WTC11 (cell line): ENCODE measurements at regions not wholly inside any gene's neighbourhood (a gene's known extent, or its start where the extent isn't known, plus 50 kb on each side); places are given as distances from the start of the nearest gene placed in this dataset.

Experiments
- ATAC-seq: fragments of 200-7000 bp; cut with Tn5 transposase; 2 replicates; pipeline ENCODE4 v1.10.0; 2021; ENCODE audit warnings: mild to moderate bottlenecking, moderate library complexity
- CTCF ChIA-PET: fragments of 300-600 bp; sonication (Branson Sonifier 250); formaldehyde crosslinking; loops from one replicate; lab custom pipeline; 2021; ENCODE audit warnings: antibody characterized with exemption; lab: Charles Lee
- POLR2A ChIA-PET: fragments of 350-600 bp; sonication (Branson Sonifier 250); formaldehyde crosslinking; loops from one replicate; lab custom pipeline; 2021; ENCODE audit warnings: antibody characterized with exemption; lab: Charles Lee
- DNase-seq: peaks from one replicate; pipeline ENCODE4 v3.0.0; 2021; ENCODE audit warnings: low spot score
- H3K27ac Mint-ChIP-seq: 2 replicates; pipeline ENCODE4 v1.8.0; 2021; ENCODE audit warnings: mixed read lengths
- H3K27me3 Mint-ChIP-seq: 2 replicates; pipeline ENCODE4 v1.8.0; 2021; ENCODE audit warnings: low read depth, mild to moderate bottlenecking, moderate library complexity, mixed read lengths
- H3K36me3 Mint-ChIP-seq: 2 replicates; pipeline ENCODE4 v1.8.0; 2021; ENCODE audit warnings: mixed read lengths
- H3K4me1 Mint-ChIP-seq: 2 replicates; pipeline ENCODE4 v1.8.0; 2022; ENCODE audit warnings: mixed read lengths
- H3K4me3 Mint-ChIP-seq: 2 replicates; pipeline ENCODE4 v1.8.0; 2021; ENCODE audit warnings: mild to moderate bottlenecking, moderate library complexity, mixed read lengths
- H3K9me3 Mint-ChIP-seq: 2 replicates; pipeline ENCODE4 v1.8.0; 2021; ENCODE audit warnings: mixed read lengths
- ATF2 ChIP-seq: sonication (generic); formaldehyde crosslinking; IDR thresholded peaks from 2 replicates; pipeline ENCODE4 v1.8.1; 2022; ENCODE audit warnings: low read depth, missing genetic modification reagents, borderline replicate concordance
- CBFB ChIP-seq: sonication (generic); formaldehyde crosslinking; IDR thresholded peaks from 2 replicates; pipeline ENCODE4 v1.8.1; 2022; ENCODE audit warnings: mild to moderate bottlenecking, low read depth, missing genetic modification reagents
- ERG ChIP-seq: fragments of 250-450 bp; sonication (Bioruptor Pico); IDR thresholded peaks from 2 replicates; pipeline ENCODE4 v1.8.0; 2021; ENCODE audit warnings: mild to moderate bottlenecking
- FOXJ3 ChIP-seq: sonication (generic); formaldehyde crosslinking; IDR thresholded peaks from 2 replicates; pipeline ENCODE4 v1.9.0; 2021; ENCODE audit warnings: missing genetic modification reagents, mild to moderate bottlenecking, borderline replicate concordance
- FOXP1 ChIP-seq: sonication (generic); formaldehyde crosslinking; IDR thresholded peaks from 2 replicates; pipeline ENCODE4 v1.8.0; 2022; ENCODE audit warnings: missing genetic modification reagents, mild to moderate bottlenecking, moderate library complexity, borderline replicate concordance
- GRHL2 ChIP-seq: fragments of 250-450 bp; sonication (Bioruptor Pico); IDR thresholded peaks from 2 replicates; pipeline ENCODE4 v1.8.0; 2022; ENCODE audit warnings: mild to moderate bottlenecking, moderate library complexity; ENCODE audit not compliant: insufficient replicate concordance, severe bottlenecking
- IRF2 ChIP-seq: sonication (generic); formaldehyde crosslinking; IDR thresholded peaks from 2 replicates; pipeline ENCODE4 v1.8.0; 2022; ENCODE audit warnings: low read depth, missing genetic modification reagents, borderline replicate concordance
- JAZF1 ChIP-seq: fragments of 250-450 bp; sonication (Bioruptor Pico); IDR thresholded peaks from 2 replicates; pipeline ENCODE4 v1.9.0; 2021; ENCODE audit warnings: moderate library complexity, mild to moderate bottlenecking, inconsistent platforms
- MYBL2 ChIP-seq: sonication (generic); formaldehyde crosslinking; IDR thresholded peaks from 2 replicates; pipeline ENCODE4 v1.8.1; 2023; ENCODE audit warnings: mild to moderate bottlenecking, moderate library complexity, missing genetic modification reagents
- PRRX2 ChIP-seq: fragments of 250-450 bp; sonication (Bioruptor Pico); IDR thresholded peaks from 2 replicates; pipeline ENCODE4 v1.8.0; 2021; ENCODE audit warnings: mild to moderate bottlenecking
- RELA ChIP-seq: sonication (generic); formaldehyde crosslinking; IDR thresholded peaks from 2 replicates; pipeline ENCODE4 v1.8.1; 2022; ENCODE audit warnings: missing genetic modification reagents, mild to moderate bottlenecking, borderline replicate concordance
- SMAD4 ChIP-seq: sonication (generic); formaldehyde crosslinking; IDR thresholded peaks from 2 replicates; pipeline ENCODE4 v1.8.0; 2022; ENCODE audit warnings: mild to moderate bottlenecking, missing genetic modification reagents
- TEAD4 ChIP-seq: sonication (generic); formaldehyde crosslinking; IDR thresholded peaks from 2 replicates; pipeline ENCODE4 v1.8.0; 2022; ENCODE audit warnings: mild to moderate bottlenecking, missing genetic modification reagents
- USF1 ChIP-seq: sonication (generic); formaldehyde crosslinking; IDR thresholded peaks from 2 replicates; pipeline ENCODE4 v1.8.0; 2022; ENCODE audit warnings: mild to moderate bottlenecking, missing genetic modification reagents
- ZMAT4 ChIP-seq: fragments of 250-450 bp; sonication (Bioruptor Pico); IDR thresholded peaks from 2 replicates; pipeline ENCODE4 v1.9.0; 2021; ENCODE audit warnings: mild to moderate bottlenecking
- ZNF219 ChIP-seq: sonication (generic); formaldehyde crosslinking; IDR thresholded peaks from 2 replicates; pipeline ENCODE4 v1.8.0; 2023; ENCODE audit warnings: missing genetic modification reagents, mild to moderate bottlenecking, borderline replicate concordance
- ZNF263 ChIP-seq: sonication (generic); formaldehyde crosslinking; IDR thresholded peaks from 2 replicates; pipeline ENCODE4 v1.8.1; 2022; ENCODE audit warnings: low read depth, mild to moderate bottlenecking, moderate library complexity, missing genetic modification reagents
- ZNF512 ChIP-seq: sonication (generic); formaldehyde crosslinking; IDR thresholded peaks from 2 replicates; pipeline ENCODE4 v1.8.1; 2022; ENCODE audit warnings: missing genetic modification reagents, borderline replicate concordance
- ZNF671 ChIP-seq: fragments of 250-450 bp; sonication (Bioruptor Pico); IDR thresholded peaks from 2 replicates; pipeline ENCODE4 v1.8.0; 2021; ENCODE audit warnings: mild to moderate bottlenecking

- H3K27me3 Mint-ChIP-seq: no peaks in the 10 kb centered on the region
- ATAC-seq: no peak; the same call in 1 of the 2 replicates
- ChIA-PET CTCF (interaction anchor here (0.9 to 1.1 kb wide), 2 partner anchors 63 to 546 kb away, joined by 3 to 4 read pairs; no protein-coding TSS in a partner anchor), POLR2A (no interaction called here)
- H3K4me1 Mint-ChIP-seq: peaks cover 38% of the 10 kb centered on the region
- no peak overlapping the region for H3K4me3 Mint-ChIP-seq
- DNase-seq: no peak
- no peak overlapping the region for H3K27ac Mint-ChIP-seq
- H3K9me3 Mint-ChIP-seq: no peaks in the 10 kb centered on the region
- H3K36me3 Mint-ChIP-seq: no peaks in the 10 kb centered on the region
- no peak for TF ChIP-seq ATF2
- no peak for TF ChIP-seq RELA (CRISPR knock-in tag)
- TF ChIP-seq ERG (CRISPR knock-in tag): no peak
- no peak for TF ChIP-seq ZNF512
- no peak for TF ChIP-seq CBFB (CRISPR knock-in tag)
- TF ChIP-seq ZNF263 (CRISPR knock-in tag): no peak
- TF ChIP-seq SMAD4 (CRISPR knock-in tag): no peak
- no peak for TF ChIP-seq GRHL2 (CRISPR knock-in tag)
- TF ChIP-seq ZNF671: no peak
- no peak for TF ChIP-seq FOXP1 (CRISPR knock-in tag)
Observed at GRCh38 chr12:59087077-59087673, 166.9 kb upstream of the LRIG3 start.

GRCh38 chr12:59086126-59086525 is 165.8 kb upstream of the LRIG3 start:
- no peak for TF ChIP-seq ZNF219
- Mint-ChIP-seq H3K4me1 (peaks cover 38% of the 10 kb centered on the region), H3K9me3 (no peaks in the 10 kb centered on the region), H3K27ac (peak overlapping the region; percentile 23; the same call in 1 of the 2 replicates), H3K4me3 (no peak overlapping the region), H3K27me3 (no peaks in the 10 kb centered on the region), H3K36me3 (no peaks in the 10 kb centered on the region)
- ChIA-PET POLR2A (no interaction called here), CTCF (interaction anchor here (0.9 to 1.1 kb wide), 2 partner anchors 64 to 545 kb away, joined by 3 to 4 read pairs; no protein-coding TSS in a partner anchor)
- ATAC-seq (no peak), DNase-seq (no peak)

GRCh38 chr12:59085690-59086089 is 165.4 kb upstream of the LRIG3 start:
- CTCF ChIA-PET: interaction anchor here (1.1 to 2.2 kb wide), 4 partner anchors 28 to 545 kb away, joined by 3 to 11 read pairs (median 6); no protein-coding TSS in a partner anchor
- TF ChIP-seq PRRX2 (CRISPR knock-in tag) (no peak), GRHL2 (CRISPR knock-in tag) (no peak), TEAD4 (CRISPR knock-in tag) (no peak), FOXJ3 (CRISPR knock-in tag) (no peak), MYBL2 (CRISPR knock-in tag) (no peak), ZMAT4 (CRISPR knock-in tag) (no peak), IRF2 (CRISPR knock-in tag) (no peak), JAZF1 (CRISPR knock-in tag) (no peak), USF1 (CRISPR knock-in tag) (no peak)
- Mint-ChIP-seq H3K36me3 (no peaks in the 10 kb centered on the region), H3K4me3 (no peak overlapping the region), H3K4me1 (peaks cover 38% of the 10 kb centered on the region), H3K9me3 (no peaks in the 10 kb centered on the region), H3K27me3 (no peaks in the 10 kb centered on the region), H3K27ac (no peak overlapping the region)
- DNase-seq (no peak), ATAC-seq (no peak)
- POLR2A ChIA-PET: no interaction called here
